Fibroblast of mammary gland (primary cell): ENCODE measurements at regions not wholly inside any gene's neighbourhood (a gene's known extent, or its start where the extent isn't known, plus 50 kb on each side); places are given as distances from the start of the nearest gene placed in this dataset.

ENCODE experiments used
- DNase-seq: peaks from one replicate; pipeline ENCODE4 v3.0.0-alpha.2; 2010; ENCODE audit warnings: low read depth
- H3K4me3 ChIP-seq: 2 replicates; pipeline ENCODE4 v1.5.1; 2011; ENCODE audit warnings: low read depth, mild to moderate bottlenecking, low read length, moderate library complexity; ENCODE audit not compliant: control insufficient read depth
- TF ChIP-seq, protein P1 (sequence below): conservative IDR thresholded peaks from 2 replicates; pipeline ENCODE4 v1.5.1; 2011; ENCODE audit warnings: low read depth, low read length, inconsistent platforms; ENCODE audit not compliant: control insufficient read depth, insufficient read depth

DNA sequence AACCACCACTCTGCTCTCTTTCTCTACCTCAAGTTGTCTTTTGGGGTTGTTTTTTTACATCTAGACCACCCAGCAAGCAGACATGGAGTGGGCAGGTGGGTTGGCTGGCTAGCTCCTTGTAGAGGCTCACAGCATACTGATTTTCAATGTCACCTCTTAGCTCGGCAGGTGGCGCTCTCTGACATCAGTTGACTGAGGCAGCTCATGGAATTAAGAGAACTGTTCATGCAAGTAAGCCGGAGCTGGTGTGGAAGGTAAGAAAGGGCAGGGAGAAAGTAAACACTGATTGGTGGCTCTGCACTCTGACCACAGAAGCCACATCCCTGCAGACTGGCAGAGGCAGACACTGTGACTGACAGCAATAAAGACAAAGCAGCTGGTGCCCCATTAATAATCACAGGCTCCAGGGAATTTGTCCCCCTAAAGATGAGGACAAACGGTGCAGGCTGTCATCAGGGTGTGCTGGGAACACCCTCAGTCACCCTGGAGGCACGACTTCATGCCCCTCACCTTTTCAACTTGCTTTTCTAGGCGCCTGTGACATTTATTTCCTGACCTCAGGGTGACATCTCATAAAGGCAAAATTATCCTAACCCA is 226.8 kb downstream of the LMX1A start:
- peak; percentile 44 for DNase-seq
- TF ChIP-seq, protein P1, sequence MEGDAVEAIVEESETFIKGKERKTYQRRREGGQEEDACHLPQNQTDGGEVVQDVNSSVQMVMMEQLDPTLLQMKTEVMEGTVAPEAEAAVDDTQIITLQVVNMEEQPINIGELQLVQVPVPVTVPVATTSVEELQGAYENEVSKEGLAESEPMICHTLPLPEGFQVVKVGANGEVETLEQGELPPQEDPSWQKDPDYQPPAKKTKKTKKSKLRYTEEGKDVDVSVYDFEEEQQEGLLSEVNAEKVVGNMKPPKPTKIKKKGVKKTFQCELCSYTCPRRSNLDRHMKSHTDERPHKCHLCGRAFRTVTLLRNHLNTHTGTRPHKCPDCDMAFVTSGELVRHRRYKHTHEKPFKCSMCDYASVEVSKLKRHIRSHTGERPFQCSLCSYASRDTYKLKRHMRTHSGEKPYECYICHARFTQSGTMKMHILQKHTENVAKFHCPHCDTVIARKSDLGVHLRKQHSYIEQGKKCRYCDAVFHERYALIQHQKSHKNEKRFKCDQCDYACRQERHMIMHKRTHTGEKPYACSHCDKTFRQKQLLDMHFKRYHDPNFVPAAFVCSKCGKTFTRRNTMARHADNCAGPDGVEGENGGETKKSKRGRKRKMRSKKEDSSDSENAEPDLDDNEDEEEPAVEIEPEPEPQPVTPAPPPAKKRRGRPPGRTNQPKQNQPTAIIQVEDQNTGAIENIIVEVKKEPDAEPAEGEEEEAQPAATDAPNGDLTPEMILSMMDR, result peak; percentile 57
- no peak overlapping the region for H3K4me3 ChIP-seq

DNA sequence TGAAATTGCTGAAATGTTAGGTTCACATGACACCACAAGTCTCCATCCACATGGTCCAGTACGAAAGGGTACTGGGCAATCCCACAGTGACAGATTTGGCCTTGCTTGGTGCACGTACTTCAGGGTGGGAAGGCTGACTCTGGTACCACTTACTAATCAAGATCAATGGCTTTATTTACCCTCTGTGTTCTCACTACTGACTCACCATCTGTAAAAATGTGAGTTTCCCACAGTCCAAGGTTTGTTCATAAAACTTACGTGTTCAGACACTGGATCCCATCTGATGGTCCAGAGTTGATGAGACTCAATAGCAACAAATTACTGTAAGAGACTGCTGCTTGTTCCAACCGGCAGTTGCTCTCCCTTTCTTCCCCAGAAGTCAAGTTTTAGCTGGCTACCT is 231.7 kb downstream of the LMX1A start:
- H3K4me3 ChIP-seq, result no peak overlapping the region
- TF ChIP-seq, protein P1, result no peak
- DNase-seq, result peak; percentile 11

GRCh38 chr1:165119086-165119485 is 237.4 kb downstream of the LMX1A start:
- TF ChIP-seq, protein P1, result no peak
- no peak for DNase-seq
- H3K4me3 ChIP-seq, result no peak overlapping the region

GRCh38 chr1:165117482-165117881 is 239.0 kb downstream of the LMX1A start:
- H3K4me3 ChIP-seq, result no peak overlapping the region
- TF ChIP-seq, protein P1, result no peak
- DNase-seq, result no peak

- TF ChIP-seq, protein P1, result no peak
- peak; percentile 91 for DNase-seq
Observed at GRCh38 chr1:165116732-165117131, 239.8 kb downstream of the LMX1A start.

GRCh38 chr1:165116171-165116570 is 240.3 kb downstream of the LMX1A start:
- no peak overlapping the region for H3K4me3 ChIP-seq
- TF ChIP-seq, protein P1, result no peak
- peak; percentile 10 for DNase-seq

More at GRCh38 chr1:165116732-165117131, 239.8 kb downstream of the LMX1A start:
- no peak overlapping the region for H3K4me3 ChIP-seq

DNA sequence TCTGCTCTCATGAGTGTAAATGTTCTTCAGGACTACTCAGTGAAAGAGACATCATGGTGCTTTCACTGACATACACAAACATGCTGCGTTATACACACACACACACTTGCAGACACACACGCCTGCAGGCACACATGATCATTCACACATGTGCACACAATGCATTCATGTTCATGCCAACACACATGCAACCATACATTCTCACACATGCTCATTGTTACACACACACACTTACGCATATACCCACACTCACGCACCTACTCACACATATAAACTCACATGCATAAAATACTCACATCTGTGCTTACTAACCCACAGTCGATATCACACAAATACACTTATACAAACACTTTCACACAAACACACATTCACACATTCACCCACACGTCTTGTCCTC is 241.6 kb downstream of the LMX1A start:
- TF ChIP-seq, protein P1, result no peak
- no peak overlapping the region for H3K4me3 ChIP-seq
- no peak for DNase-seq
